K562 (cell line): ENCODE measurements at regions not wholly inside any gene's neighbourhood (a gene's known extent, or its start where the extent isn't known, plus 50 kb on each side); places are given as distances from the start of the nearest gene placed in this dataset.

Source experiments
- ATAC-seq: fragments of 200-7000 bp; cut with Tn5 transposase; 3 replicates; pipeline ENCODE4 v1.9.1; 2020; ENCODE audit warnings: moderate library complexity
- BruUV-seq: library from RNA; stranded (reverse); fragments of 400-500 nt; replicated peaks from 2 replicates; lab custom pipeline; 2021; lab: Mats Ljungman, UMichigan
- CTCF ChIA-PET: fragments of 300-600 bp; formaldehyde crosslinking; extraction: SDS; loops from one replicate; lab custom pipeline; 2021; ENCODE audit warnings: low intra/inter-chr PET ratio; lab: Yijun Ruan, JAX
- POLR2A ChIA-PET: fragments of 300-600, 350-650 bp; sonication (Branson Sonifier 250); formaldehyde crosslinking; extraction: SDS; loops from one replicate; lab custom pipeline; 2021; ENCODE audit warnings: antibody characterized with exemption, inconsistent platforms; lab: Yijun Ruan, JAX
- DNase-seq, 4 experiments: peaks; one replicate each; pipeline versions ENCODE4 v3.0.0 to v3.0.0-alpha.2; 2011 to 2018; ENCODE audit warnings: low spot score in 3 of 4, mixed read lengths in 3 of 4; ENCODE audit errors: extremely low read depth in 1 of 4
- FAIRE-seq: peaks from 2 replicates; lab custom pipeline; 2011; peaks lifted over from hg19 to GRCh38; lab: Jason Lieb, UNC
- H2AFZ ChIP-seq: 2 replicates; pipeline ENCODE4 v1.6.0; 2011; ENCODE audit warnings: low read depth, low read length, control low read depth, inconsistent platforms
- H3K27ac ChIP-seq: fragments of 200-600 bp; 3 replicates; pipeline ENCODE4 v1.8.0; 2011; ENCODE audit warnings: low read depth, mild to moderate bottlenecking, control low read depth, inconsistent platforms, low read length, moderate library complexity, mixed read lengths; ENCODE audit errors: extremely low read depth
- H3K27me3 ChIP-seq, 2 experiments: fragments of 300-600 bp in 1 of 2; 2 replicates in 1 of 2; 3 replicates in 1 of 2; pipeline versions ENCODE4 v1.6.0 to v1.8.0; 2011; ENCODE audit warnings: inconsistent platforms in 2 of 2, low read length in 2 of 2, mild to moderate bottlenecking in 1 of 2, mixed read lengths in 1 of 2, moderate library complexity in 1 of 2; ENCODE audit not compliant: control insufficient read depth in 2 of 2, insufficient read depth in 2 of 2
- H3K36me3 ChIP-seq: fragments of 300-600 bp; 3 replicates; pipeline ENCODE4 v1.8.0; 2011; ENCODE audit warnings: mild to moderate bottlenecking, low read length, inconsistent platforms; ENCODE audit not compliant: control insufficient read depth, insufficient read depth
- H3K4me1 ChIP-seq, 2 experiments: fragments of 200-600 bp in 1 of 2; replicated peaks in 1 of 2; 2 replicates in 1 of 2; 3 replicates in 1 of 2; pipeline versions ENCODE4 v1.5.1 to v1.8.0; 2011; ENCODE audit warnings: inconsistent platforms in 2 of 2, low read length in 2 of 2, mild to moderate bottlenecking in 1 of 2, mixed read lengths in 1 of 2, moderate library complexity in 1 of 2; ENCODE audit not compliant: control insufficient read depth in 2 of 2, insufficient read depth in 2 of 2
- H3K4me2 ChIP-seq: 2 replicates; pipeline ENCODE4 v1.6.1; 2011; ENCODE audit warnings: low read length, control low read depth, inconsistent platforms, mixed read lengths; ENCODE audit not compliant: insufficient read depth
- H3K4me3 ChIP-seq: fragments of 200-600 bp; sonication (generic), shearing (Covaris generic); 2 replicates; pipeline ENCODE4 v1.5.1; 2016; ENCODE audit warnings: control low read depth, inconsistent platforms
- H3K79me2 ChIP-seq: fragments of 200-600 bp; 3 replicates; pipeline ENCODE4 v1.8.0; 2011; ENCODE audit warnings: low read length, inconsistent platforms; ENCODE audit not compliant: control insufficient read depth, insufficient read depth
- H3K9ac ChIP-seq, 2 experiments: 2 replicates each; pipeline versions ENCODE4 v1.6.0 to v1.6.1; 2011; ENCODE audit warnings: low read depth in 2 of 2, low read length in 2 of 2, control low read depth in 1 of 2, inconsistent platforms in 1 of 2, mild to moderate bottlenecking in 1 of 2, mixed read lengths in 1 of 2; ENCODE audit not compliant: insufficient read depth in 1 of 2
- H3K9me1 ChIP-seq: one replicate; pipeline ENCODE4 v1.6.0; 2011; ENCODE audit warnings: inconsistent platforms, mild to moderate bottlenecking, low read length, moderate library complexity; ENCODE audit not compliant: control insufficient read depth, insufficient read depth
- H3K9me3 ChIP-seq: replicated peaks from 2 replicates; pipeline ENCODE4 v1.5.1; 2011; ENCODE audit warnings: low read depth, low read length, inconsistent platforms; ENCODE audit not compliant: control insufficient read depth, insufficient read depth
- H4K20me1 ChIP-seq: replicated peaks from 2 replicates; pipeline ENCODE4 v1.6.1; 2011; ENCODE audit warnings: low read length, inconsistent platforms, mixed read lengths; ENCODE audit not compliant: control insufficient read depth, insufficient read depth
- AFF4 ChIP-seq: sonication (generic); formaldehyde crosslinking; IDR thresholded peaks from 2 replicates; pipeline ENCODE4 v1.8.0; 2023; ENCODE audit warnings: mild to moderate bottlenecking, missing genetic modification reagents
- CBFA2T3 ChIP-seq: fragments of 450-650 bp; IDR thresholded peaks from 2 replicates; pipeline ENCODE4 v1.6.1; 2017
- NBN ChIP-seq: fragments of 450-650 bp; IDR thresholded peaks from 2 replicates; pipeline ENCODE4 v1.6.1; 2016; ENCODE audit warnings: low read depth, mild to moderate bottlenecking
- RBM14 ChIP-seq: fragments of 200-400 bp; formaldehyde crosslinking; IDR thresholded peaks from 2 replicates; pipeline ENCODE4 v1.6.1; 2018; ENCODE audit warnings: low read depth, mild to moderate bottlenecking, low read length, moderate library complexity, borderline replicate concordance; ENCODE audit not compliant: insufficient read depth
- SMAD4 ChIP-seq: fragments of 250-450 bp; sonication (Bioruptor Pico); conservative IDR thresholded peaks from 2 replicates; pipeline ENCODE4 v1.8.0; 2021; ENCODE audit warnings: inconsistent platforms, mild to moderate bottlenecking, moderate library complexity
- SNAPC5 ChIP-seq: fragments of 250-450 bp; sonication (Bioruptor Pico); IDR thresholded peaks from 2 replicates; pipeline ENCODE4 v1.8.0; 2021; ENCODE audit warnings: moderate library complexity, mild to moderate bottlenecking, inconsistent platforms
- THAP12 ChIP-seq: fragments of 250-450 bp; sonication (Bioruptor Pico); IDR thresholded peaks from 2 replicates; pipeline ENCODE4 v1.9.0; 2021; ENCODE audit warnings: mild to moderate bottlenecking, inconsistent platforms
- THRA ChIP-seq: fragments of 450-650 bp; IDR thresholded peaks from 2 replicates; pipeline ENCODE4 v1.6.1; 2017; ENCODE audit warnings: mild to moderate bottlenecking, moderate library complexity
- TOE1 ChIP-seq, 2 experiments: fragments of 450-650 bp in 1 of 2; sonication (generic) in 1 of 2; formaldehyde crosslinking in 1 of 2; IDR thresholded peaks; 2 replicates each; pipeline versions ENCODE4 v1.7.1 to v1.8.0; 2016 to 2022; ENCODE audit warnings: borderline replicate concordance in 2 of 2, mild to moderate bottlenecking in 2 of 2, antibody characterized with exemption in 1 of 2, inconsistent platforms in 1 of 2, low read depth in 1 of 2, missing genetic modification reagents in 1 of 2, moderate library complexity in 1 of 2
- ZBTB12 ChIP-seq: fragments of 250-450 bp; sonication (Bioruptor Pico); IDR thresholded peaks from 2 replicates; pipeline ENCODE4 v1.4.0; 2020
- ZNF140 ChIP-seq: fragments of 250-450 bp; sonication (Bioruptor Pico); IDR thresholded peaks from 2 replicates; pipeline ENCODE4 v1.8.0; 2021; ENCODE audit warnings: moderate library complexity, mild to moderate bottlenecking, inconsistent platforms
- WGBS: fragments of 100-300 bp; shearing (Covaris generic); methylation state at CpG from one replicate; pipeline ENCODE4 v1.1.6; 2016; ENCODE audit warnings: low coverage, mixed read lengths; ENCODE audit not compliant: insufficient coverage; ENCODE audit errors: missing lambda C conversion rate; 5-methylcytosine and 5-hydroxymethylcytosine counted together
- in situ Hi-C: fragments of 300-500 bp; cut with MboI; formaldehyde crosslinking; loops from 4 replicates; pipeline ENCODE4 v1.15.0; 2018; ENCODE audit warnings: inconsistent platforms, mixed read lengths
- intact Hi-C: fragments of 100-400 bp; cut with micrococcal nuclease; formaldehyde crosslinking; loops from 2 replicates; pipeline ENCODE4 v1.14.2; 2022
- TF ChIP-seq, protein P1 (sequence below): sonication (generic); formaldehyde crosslinking; IDR thresholded peaks from 2 replicates; pipeline ENCODE4 v1.8.0; 2023; ENCODE audit warnings: mild to moderate bottlenecking, missing genetic modification reagents

DNA sequence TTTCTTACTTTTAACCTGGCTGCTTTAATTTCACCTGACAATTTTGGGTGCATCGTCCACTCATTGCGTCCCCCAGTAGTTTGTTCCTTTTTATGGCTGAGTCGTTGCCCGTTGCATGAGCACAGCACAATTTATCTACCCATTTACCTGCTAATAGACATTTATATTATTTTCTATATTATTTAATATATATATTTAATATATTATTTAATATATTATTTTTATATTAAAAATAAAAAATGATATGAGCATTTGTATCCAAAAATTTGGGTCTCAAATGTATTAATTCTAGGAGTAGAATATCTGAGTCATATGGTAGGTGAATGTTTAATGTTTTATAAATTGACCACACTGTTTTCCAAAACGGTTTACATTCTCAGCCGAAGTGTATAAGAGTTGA, 300.2 kb downstream of the THBS2 start:
- Histone ChIP-seq H3K27me3 (peaks cover 19 to 24% of the 10 kb centered on the region in 2 experiments), H3K9ac (no peak overlapping the region), H3K79me2 (no peaks in the 10 kb centered on the region), H3K4me2 (no peak overlapping the region), H3K9me1 (no peaks in the 10 kb centered on the region), H3K4me1 (no peaks in the 10 kb centered on the region), H3K9me3 (no peaks in the 10 kb centered on the region), H3K4me3 (no peak overlapping the region), H2AFZ (no peak overlapping the region), H3K27ac (no peak overlapping the region), H4K20me1 (no peaks in the 10 kb centered on the region), H3K36me3 (no peaks in the 10 kb centered on the region)
- in situ Hi-C loops (no loop called here), intact Hi-C loops (no loop called here)
- DNase-seq (no peak), FAIRE-seq (no peak), ATAC-seq (no peak)
- POLR2A ChIA-PET = no interaction called here
- no TSS peak for BruUV-seq
- 0% methylated on average over 6 of the region's 6 CpGs for WGBS
- CTCF ChIA-PET = no interaction called here
- TF ChIP-seq RBM14 = no peak
- TF ChIP-seq ZNF140 (CRISPR knock-in tag) = no peak
- no peak for TF ChIP-seq THRA
- TF ChIP-seq TOE1 (IDR thresholded peaks at IDR 0.05; ENCODE audit: borderline replicate concordance) = no peak
- no peak for TF ChIP-seq TOE1 (CRISPR knock-in tag; IDR thresholded peaks at IDR 0.05; ENCODE audit: borderline replicate concordance, low read depth)
- no peak for TF ChIP-seq SNAPC5 (CRISPR knock-in tag)
- TF ChIP-seq NBN = no peak
- TF ChIP-seq, protein P1, sequence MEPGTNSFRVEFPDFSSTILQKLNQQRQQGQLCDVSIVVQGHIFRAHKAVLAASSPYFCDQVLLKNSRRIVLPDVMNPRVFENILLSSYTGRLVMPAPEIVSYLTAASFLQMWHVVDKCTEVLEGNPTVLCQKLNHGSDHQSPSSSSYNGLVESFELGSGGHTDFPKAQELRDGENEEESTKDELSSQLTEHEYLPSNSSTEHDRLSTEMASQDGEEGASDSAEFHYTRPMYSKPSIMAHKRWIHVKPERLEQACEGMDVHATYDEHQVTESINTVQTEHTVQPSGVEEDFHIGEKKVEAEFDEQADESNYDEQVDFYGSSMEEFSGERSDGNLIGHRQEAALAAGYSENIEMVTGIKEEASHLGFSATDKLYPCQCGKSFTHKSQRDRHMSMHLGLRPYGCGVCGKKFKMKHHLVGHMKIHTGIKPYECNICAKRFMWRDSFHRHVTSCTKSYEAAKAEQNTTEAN (CRISPR knock-in tag) = no peak
- no peak for TF ChIP-seq THAP12 (CRISPR knock-in tag)
- no peak for TF ChIP-seq CBFA2T3
- no peak for TF ChIP-seq ZBTB12 (CRISPR knock-in tag)
- TF ChIP-seq SMAD4 (CRISPR knock-in tag) = no peak
- no peak for TF ChIP-seq AFF4 (CRISPR knock-in tag)
